Stomach smooth muscle (tissue), 2 donors: ENCODE measurements at regions not wholly inside any gene's neighbourhood (a gene's known extent, or its start where the extent isn't known, plus 50 kb on each side); places are given as distances from the start of the nearest gene placed in this dataset.

ENCODE experiments used
- H3K27ac ChIP-seq: one replicate; pipeline ENCODE4 v1.7.0; 2013; ENCODE audit warnings: mild to moderate bottlenecking, low read length, inconsistent platforms
- H3K27me3 ChIP-seq, 2 donors: one replicate each; pipeline ENCODE4 v1.7.0; 2013; ENCODE audit warnings: low read length in 2 of 2; ENCODE audit not compliant: insufficient read depth in 2 of 2, control insufficient read depth in 1 of 2
- H3K36me3 ChIP-seq, 2 donors: one replicate each; pipeline ENCODE4 v1.7.0; 2013; ENCODE audit warnings: low read length in 2 of 2; ENCODE audit not compliant: control insufficient read depth in 2 of 2, insufficient read depth in 2 of 2
- H3K4me1 ChIP-seq: one replicate; pipeline ENCODE4 v1.7.0; 2013; ENCODE audit warnings: low read length; ENCODE audit not compliant: control insufficient read depth, insufficient read depth
- H3K4me3 ChIP-seq, 2 donors: one replicate each; pipeline ENCODE4 v1.7.0; 2013; ENCODE audit warnings: low read length in 2 of 2
- H3K9ac ChIP-seq, 2 donors: one replicate each; pipeline ENCODE4 v1.7.0; 2013; ENCODE audit warnings: low read length in 2 of 2, mild to moderate bottlenecking in 1 of 2
- H3K9me3 ChIP-seq, 2 donors: one replicate each; pipeline ENCODE4 v1.7.0; 2013; ENCODE audit warnings: low read length in 2 of 2; ENCODE audit not compliant: control insufficient read depth in 2 of 2
- donor health status: healthy.
- donor health status: Pancreatic carcinoma.

- no peak overlapping the region for H3K9ac ChIP-seq
- no peaks in the 10 kb centered on the region for H3K36me3 ChIP-seq
- H3K27ac ChIP-seq, result no peak overlapping the region
- no peaks in the 10 kb centered on the region for H3K9me3 ChIP-seq
- no peak overlapping the region for H3K4me3 ChIP-seq
- peaks cover 30 to 32% of the 10 kb centered on the region in 2 donors for H3K27me3 ChIP-seq
- no peaks in the 10 kb centered on the region for H3K4me1 ChIP-seq
These were observed 271.9 kb downstream of the NSG2 start for GRCh38 chr5:174317256-174317894.

DNA sequence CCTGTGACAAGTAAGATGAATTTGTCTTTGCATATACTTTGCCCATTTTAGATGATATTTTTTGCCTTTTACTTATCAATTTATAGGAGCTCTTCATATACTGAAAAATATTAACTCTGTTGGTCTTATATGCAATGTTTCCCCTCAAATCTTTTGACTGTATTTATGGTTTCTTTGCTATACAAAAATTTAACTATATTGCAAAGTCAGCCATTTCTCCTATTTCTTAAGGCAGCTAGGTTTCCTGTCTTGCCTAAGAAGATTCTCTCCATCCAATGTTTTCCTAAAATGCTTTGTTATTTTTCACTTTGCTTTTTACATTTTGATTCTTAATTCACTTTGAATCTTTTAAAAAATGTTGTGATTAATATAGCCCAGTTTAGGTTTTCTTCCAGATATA is 273.1 kb downstream of the NSG2 start:
- Histone ChIP-seq H3K9me3 (no peaks in the 10 kb centered on the region), H3K4me1 (no peaks in the 10 kb centered on the region), H3K36me3 (no peaks in the 10 kb centered on the region), H3K9ac (no peak overlapping the region), H3K27me3 (peaks cover 27 to 32% of the 10 kb centered on the region in 2 donors), H3K4me3 (no peak overlapping the region), H3K27ac (no peak overlapping the region)

DNA sequence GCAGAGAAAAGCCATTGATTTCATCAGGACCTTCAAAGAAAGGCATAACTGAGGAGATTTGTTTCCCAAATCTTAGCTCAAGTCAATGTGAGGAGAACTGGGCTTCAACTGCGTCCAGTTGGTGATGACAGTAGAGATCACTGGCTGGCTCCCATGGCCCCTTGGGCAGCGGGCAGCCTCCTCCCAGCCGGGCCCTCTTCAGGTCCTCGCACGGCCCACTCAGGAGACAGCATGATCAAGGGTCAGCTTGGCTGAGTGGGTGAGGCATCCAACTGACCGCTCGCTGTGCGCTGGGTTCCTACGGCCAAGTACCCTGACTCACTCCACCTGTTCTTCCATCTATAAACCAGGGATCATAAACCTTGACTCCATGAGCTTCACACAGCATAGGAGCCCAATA is 274.0 kb downstream of the NSG2 start:
- Histone ChIP-seq H3K9me3 (no peaks in the 10 kb centered on the region), H3K4me1 (no peaks in the 10 kb centered on the region), H3K27ac (no peak overlapping the region), H3K9ac (no peak overlapping the region), H3K27me3 (peaks cover 21 to 30% of the 10 kb centered on the region in 2 donors), H3K36me3 (no peaks in the 10 kb centered on the region), H3K4me3 (no peak overlapping the region)

GRCh38 chr5:174320051-174320450 is 274.5 kb downstream of the NSG2 start:
- Histone ChIP-seq H3K27me3 (peaks cover 21 to 29% of the 10 kb centered on the region in 2 donors), H3K4me3 (no peak overlapping the region), H3K9me3 (no peaks in the 10 kb centered on the region), H3K27ac (no peak overlapping the region), H3K9ac (no peak overlapping the region), H3K4me1 (no peaks in the 10 kb centered on the region), H3K36me3 (no peaks in the 10 kb centered on the region)

DNA sequence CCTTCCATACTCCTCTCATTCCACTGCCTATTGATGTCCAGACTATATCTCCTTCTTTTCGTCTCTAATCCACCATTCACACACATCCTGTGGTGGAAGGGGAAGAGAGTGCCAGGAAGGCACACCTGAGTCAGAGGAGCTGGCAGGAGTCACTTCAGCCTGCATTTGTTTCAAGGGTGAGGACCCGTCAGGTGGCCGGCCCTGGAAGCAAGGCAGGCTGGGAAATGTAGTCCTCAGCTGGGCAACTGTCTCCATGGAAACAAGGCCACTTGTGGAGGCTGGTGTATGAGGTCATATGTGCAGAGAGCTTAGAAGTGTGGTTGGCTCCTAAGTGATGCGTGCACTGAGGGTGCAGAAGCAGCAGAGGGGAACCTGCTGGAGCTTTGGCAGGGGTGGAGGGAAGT is 278.4 kb downstream of the NSG2 start:
- no peaks in the 10 kb centered on the region for H3K4me1 ChIP-seq
- H3K4me3 ChIP-seq, result no peak overlapping the region
- no peak overlapping the region for H3K9ac ChIP-seq
- H3K36me3 ChIP-seq, result no peaks in the 10 kb centered on the region
- no peaks in the 10 kb centered on the region for H3K9me3 ChIP-seq
- no peak overlapping the region for H3K27ac ChIP-seq
- H3K27me3 ChIP-seq, result peaks cover 21 to 29% of the 10 kb centered on the region in 2 donors

DNA sequence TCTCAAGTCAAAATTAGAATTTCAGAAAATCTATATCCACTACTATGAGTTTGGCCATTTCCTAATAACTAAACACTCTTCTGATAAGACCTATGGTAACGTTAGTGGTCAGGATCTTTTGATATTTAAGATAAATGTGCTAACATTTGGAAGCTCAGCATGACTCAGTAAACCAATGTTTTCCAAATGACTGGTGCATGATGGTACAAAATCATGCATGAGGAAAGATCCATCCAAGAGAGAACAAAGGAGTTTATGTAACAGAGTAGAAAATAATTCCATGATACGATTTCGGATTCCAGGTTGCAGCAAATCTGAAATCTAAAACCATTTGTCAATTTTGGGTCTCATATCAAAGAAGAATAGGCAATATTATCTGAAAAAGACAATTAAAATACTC is 279.2 kb downstream of the NSG2 start:
- H3K27me3 ChIP-seq, result peaks cover 18 to 28% of the 10 kb centered on the region in 2 donors
- no peak overlapping the region for H3K9ac ChIP-seq

GRCh38 chr5:174325431-174325830 is 279.9 kb downstream of the NSG2 start:
- Histone ChIP-seq H3K4me3 (no peak overlapping the region), H3K4me1 (no peaks in the 10 kb centered on the region), H3K36me3 (no peaks in the 10 kb centered on the region), H3K9me3 (no peaks in the 10 kb centered on the region), H3K27ac (no peak overlapping the region), H3K27me3 (peaks cover 18 to 28% of the 10 kb centered on the region in 2 donors), H3K9ac (no peak overlapping the region)

More for the DNA sequence above, 279.2 kb downstream of the NSG2 start:
- Histone ChIP-seq H3K27ac (no peak overlapping the region), H3K9me3 (no peaks in the 10 kb centered on the region), H3K4me3 (no peak overlapping the region), H3K36me3 (no peaks in the 10 kb centered on the region), H3K4me1 (no peaks in the 10 kb centered on the region)

GRCh38 chr5:174325961-174326360 is 280.5 kb downstream of the NSG2 start:
- H3K9ac ChIP-seq, result no peak overlapping the region
- no peak overlapping the region for H3K4me3 ChIP-seq
- H3K36me3 ChIP-seq, result no peaks in the 10 kb centered on the region
- H3K4me1 ChIP-seq, result no peaks in the 10 kb centered on the region
- H3K27ac ChIP-seq, result no peak overlapping the region
- no peaks in the 10 kb centered on the region for H3K9me3 ChIP-seq
- peaks cover 18 to 28% of the 10 kb centered on the region in 2 donors for H3K27me3 ChIP-seq

DNA sequence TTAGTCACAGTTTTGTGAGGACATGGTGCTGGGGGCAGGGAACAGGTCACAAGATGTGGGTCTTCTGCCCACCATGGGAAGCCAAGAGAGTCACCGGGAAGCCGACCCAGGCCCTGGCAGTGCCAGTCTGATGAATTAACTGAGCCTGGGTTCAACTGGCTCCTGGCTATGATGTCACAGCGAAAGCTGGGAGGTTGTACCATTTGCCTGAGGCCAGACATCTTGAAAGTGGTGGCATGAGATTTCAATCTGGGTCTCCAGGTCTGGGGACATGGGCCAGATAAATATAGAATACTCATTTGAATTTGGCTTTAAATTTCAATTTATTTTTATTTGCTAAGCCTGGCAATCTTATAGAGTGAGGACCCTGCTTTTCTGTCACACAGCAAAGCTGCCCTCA is 280.9 kb downstream of the NSG2 start:
- Histone ChIP-seq H3K9me3 (no peaks in the 10 kb centered on the region), H3K27me3 (peaks cover 15 to 27% of the 10 kb centered on the region in 2 donors), H3K36me3 (no peaks in the 10 kb centered on the region), H3K4me3 (no peak overlapping the region), H3K27ac (no peak overlapping the region), H3K9ac (no peak overlapping the region), H3K4me1 (no peaks in the 10 kb centered on the region)

DNA sequence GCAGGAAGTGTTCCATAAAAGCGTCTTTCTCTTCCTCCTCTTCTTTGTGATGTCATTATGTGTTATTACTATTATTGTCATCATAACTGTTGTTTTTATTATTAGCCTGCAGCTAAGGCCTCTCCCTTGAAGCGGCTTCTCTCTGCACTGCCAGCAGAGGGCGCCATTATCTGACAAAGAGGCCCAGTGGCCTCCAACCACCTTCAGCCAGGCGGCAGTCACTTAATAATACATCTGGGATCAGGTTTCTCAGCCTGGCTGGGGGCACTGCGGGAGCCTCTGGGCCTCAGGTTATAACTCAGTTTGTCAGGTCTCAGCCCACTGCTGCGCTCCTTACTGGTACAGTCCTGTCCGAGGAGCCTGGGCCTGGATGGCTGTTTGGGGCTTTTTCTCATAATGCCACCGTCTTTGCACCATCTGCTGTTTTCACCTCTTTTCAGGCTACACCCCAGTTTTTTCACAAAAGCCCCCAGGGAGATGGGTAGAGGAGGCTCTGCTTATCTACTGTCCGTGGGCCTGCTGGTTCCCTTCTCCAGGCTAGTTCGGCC is 281.9 kb downstream of the NSG2 start:
- Histone ChIP-seq H3K9me3 (no peaks in the 10 kb centered on the region), H3K4me1 (no peaks in the 10 kb centered on the region), H3K4me3 (no peak overlapping the region), H3K27ac (no peak overlapping the region), H3K9ac (no peak overlapping the region), H3K36me3 (no peaks in the 10 kb centered on the region), H3K27me3 (peaks cover 5 to 22% of the 10 kb centered on the region in 2 donors)

- no peak overlapping the region for H3K27ac ChIP-seq
- no peaks in the 10 kb centered on the region for H3K9me3 ChIP-seq
- H3K36me3 ChIP-seq, result no peaks in the 10 kb centered on the region
- no peak overlapping the region for H3K9ac ChIP-seq
- peaks cover under 1 to 19% of the 10 kb centered on the region in 2 donors for H3K27me3 ChIP-seq
- no peaks in the 10 kb centered on the region for H3K4me1 ChIP-seq
- H3K4me3 ChIP-seq, result no peak overlapping the region
These were observed 282.4 kb downstream of the NSG2 start for GRCh38 chr5:174327896-174328295.
